ENCODE measurements at regions not wholly inside any gene's neighbourhood (a gene's known extent, or its start where the extent isn't known, plus 50 kb on each side); places are given as distances from the start of the nearest gene placed in this dataset.

DNA sequence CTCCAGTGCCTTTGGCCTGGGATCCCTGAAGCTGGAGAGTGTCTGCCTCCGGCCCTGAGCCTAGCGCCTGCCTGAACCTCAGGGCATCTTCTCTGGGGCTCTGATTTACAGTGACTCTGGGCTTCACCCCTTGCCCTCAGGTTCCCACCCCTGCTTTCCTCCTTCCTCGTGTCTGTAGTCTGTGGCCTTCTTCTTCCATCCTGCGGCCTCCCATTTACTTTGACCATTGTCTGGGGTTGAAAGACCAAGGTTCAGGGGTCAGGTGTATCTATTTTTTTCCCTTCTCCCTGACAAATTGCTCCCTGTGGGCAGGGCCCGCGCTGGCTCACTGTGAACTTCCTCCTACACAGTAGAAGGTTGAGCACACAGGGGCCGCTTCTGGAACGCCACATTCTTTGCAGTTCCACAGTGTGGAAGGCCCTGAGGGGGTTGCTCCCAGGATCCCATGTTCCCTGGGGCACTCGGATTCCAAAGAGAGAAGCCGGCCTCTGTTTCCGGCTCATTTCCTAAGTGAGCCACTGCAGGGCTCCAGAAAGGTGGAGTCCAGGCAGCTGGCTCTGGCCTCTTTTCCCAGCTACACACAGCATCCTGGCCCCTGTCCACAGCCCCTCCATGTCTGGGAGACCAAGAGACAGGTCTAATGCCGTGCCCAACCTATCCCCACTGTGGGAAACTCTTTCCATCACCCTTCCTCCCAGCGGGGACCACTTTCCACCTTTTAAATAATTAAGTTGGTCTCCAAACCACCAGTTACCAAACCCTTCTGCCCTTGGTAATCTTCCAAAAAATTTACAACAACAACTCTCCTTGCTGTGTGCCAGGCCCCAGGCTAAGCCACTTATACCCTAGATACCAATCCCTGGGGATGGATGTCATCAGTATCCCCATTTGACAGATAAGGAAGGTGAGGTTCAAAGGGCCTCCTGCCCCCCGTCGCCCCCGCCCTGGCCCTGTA is 140.3 kb upstream of the IER5L start:
- TF ChIP-seq HNF4A (conservative IDR thresholded peaks at IDR 0.05) (peak in 1 of 2 donors; percentile 45), NR2F2 (IDR thresholded peaks at IDR 0.05) (peak; percentile 20), JUND (IDR thresholded peaks at IDR 0.05) (no peak)
- TF ChIP-seq, protein P1, sequence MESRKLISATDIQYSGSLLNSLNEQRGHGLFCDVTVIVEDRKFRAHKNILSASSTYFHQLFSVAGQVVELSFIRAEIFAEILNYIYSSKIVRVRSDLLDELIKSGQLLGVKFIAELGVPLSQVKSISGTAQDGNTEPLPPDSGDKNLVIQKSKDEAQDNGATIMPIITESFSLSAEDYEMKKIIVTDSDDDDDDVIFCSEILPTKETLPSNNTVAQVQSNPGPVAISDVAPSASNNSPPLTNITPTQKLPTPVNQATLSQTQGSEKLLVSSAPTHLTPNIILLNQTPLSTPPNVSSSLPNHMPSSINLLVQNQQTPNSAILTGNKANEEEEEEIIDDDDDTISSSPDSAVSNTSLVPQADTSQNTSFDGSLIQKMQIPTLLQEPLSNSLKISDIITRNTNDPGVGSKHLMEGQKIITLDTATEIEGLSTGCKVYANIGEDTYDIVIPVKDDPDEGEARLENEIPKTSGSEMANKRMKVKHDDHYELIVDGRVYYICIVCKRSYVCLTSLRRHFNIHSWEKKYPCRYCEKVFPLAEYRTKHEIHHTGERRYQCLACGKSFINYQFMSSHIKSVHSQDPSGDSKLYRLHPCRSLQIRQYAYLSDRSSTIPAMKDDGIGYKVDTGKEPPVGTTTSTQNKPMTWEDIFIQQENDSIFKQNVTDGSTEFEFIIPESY (IDR thresholded peaks at IDR 0.05): no peak
- no peak for DNase-seq (ENCODE audit: low spot score)
- H3K36me3 ChIP-seq (ENCODE audit: control insufficient read depth in 4 of 4, insufficient read depth in 3 of 4, low read depth in 1 of 4, low read length in 3 of 4): no peaks in the 10 kb centered on the region
- no peaks in the 10 kb centered on the region for H3K9me3 ChIP-seq (ENCODE audit: control insufficient read depth in 4 of 4, low read length in 3 of 4)
- 83% methylated on average over 16 of the region's 16 CpGs for WGBS
- no peak overlapping the region for H3K9ac ChIP-seq (ENCODE audit: low read depth in 1 of 2, low read length in 2 of 2)
- H3K27ac ChIP-seq (ENCODE audit: low read depth in 1 of 2, low read length in 2 of 2): no peak overlapping the region
- no peaks in the 10 kb centered on the region for H3K27me3 ChIP-seq (ENCODE audit: control insufficient read depth in 4 of 4, insufficient read depth in 4 of 4, low read length in 3 of 4)
- H3K4me1 ChIP-seq (ENCODE audit: control insufficient read depth in 4 of 4, insufficient read depth in 4 of 4, low read length in 3 of 4): peaks cover 0 to 33% (median 26%) of the 10 kb centered on the region in 4 donors
- no peak overlapping the region for H3K4me3 ChIP-seq (ENCODE audit: low read depth in 1 of 3, low read length in 3 of 3)

DNA sequence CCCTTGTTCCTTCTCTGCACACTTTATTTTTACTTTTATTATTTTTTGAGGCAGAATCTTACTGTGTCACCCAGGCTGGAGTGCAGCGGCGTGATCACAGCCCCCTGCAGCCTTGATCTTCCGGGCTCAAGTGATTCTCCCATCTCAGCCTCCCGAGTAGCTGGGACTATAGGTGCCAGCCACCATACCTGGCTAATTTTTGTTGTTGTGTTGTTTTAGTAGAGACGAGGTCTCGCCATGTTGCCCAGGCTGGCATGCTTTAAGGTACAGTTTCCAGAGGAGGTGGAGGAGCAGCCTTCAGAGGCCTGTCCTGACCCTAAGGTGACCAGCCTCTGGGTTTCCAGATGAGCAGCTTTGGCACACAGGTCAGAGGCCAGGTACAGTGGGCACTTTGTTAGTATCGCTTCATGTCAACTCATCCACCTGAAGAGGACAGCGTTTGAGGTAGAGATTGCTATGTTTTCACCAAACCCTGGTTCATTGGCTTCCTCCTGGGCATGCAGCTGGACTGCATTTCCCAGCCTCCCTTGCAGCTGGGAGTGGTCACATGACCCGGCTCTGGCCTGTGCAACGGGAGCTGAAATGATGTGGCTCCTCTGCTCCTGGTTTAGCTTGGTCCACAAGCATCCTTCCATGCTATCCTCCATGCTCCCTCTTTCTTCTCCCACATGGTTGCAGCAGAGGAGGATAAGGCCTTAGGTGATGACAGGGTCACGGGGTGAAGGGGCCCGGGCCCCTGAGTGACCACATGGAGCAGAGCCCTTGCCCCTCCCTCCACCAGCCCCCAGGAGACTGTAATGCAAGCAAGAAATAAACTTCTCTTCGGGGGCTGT is 139.3 kb upstream of the IER5L start:
- WGBS: 86% methylated on average over 13 of the region's 13 CpGs
- DNase-seq (ENCODE audit: low spot score): no peak
- TF ChIP-seq SP1 (IDR thresholded peaks at IDR 0.05) (no peak), JUND (IDR thresholded peaks at IDR 0.05) (no peak), FOXA2 (IDR thresholded peaks at IDR 0.05) (no peak)
- TF ChIP-seq, protein P2, sequence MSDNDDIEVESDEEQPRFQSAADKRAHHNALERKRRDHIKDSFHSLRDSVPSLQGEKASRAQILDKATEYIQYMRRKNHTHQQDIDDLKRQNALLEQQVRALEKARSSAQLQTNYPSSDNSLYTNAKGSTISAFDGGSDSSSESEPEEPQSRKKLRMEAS (IDR thresholded peaks at IDR 0.05): no peak
- Histone ChIP-seq H3K4me3 (ENCODE audit: low read depth in 1 of 3, low read length in 3 of 3) (no peak overlapping the region), H3K27me3 (ENCODE audit: control insufficient read depth in 4 of 4, insufficient read depth in 4 of 4, low read length in 3 of 4) (no peaks in the 10 kb centered on the region), H3K27ac (ENCODE audit: low read depth in 1 of 2, low read length in 2 of 2) (no peak overlapping the region), H3K4me1 (ENCODE audit: control insufficient read depth in 4 of 4, insufficient read depth in 4 of 4, low read length in 3 of 4) (peaks cover 0 to 25% (median 23%) of the 10 kb centered on the region in 4 donors), H3K36me3 (ENCODE audit: control insufficient read depth in 4 of 4, insufficient read depth in 3 of 4, low read depth in 1 of 4, low read length in 3 of 4) (no peaks in the 10 kb centered on the region), H3K9ac (ENCODE audit: low read depth in 1 of 2, low read length in 2 of 2) (no peak overlapping the region), H3K9me3 (ENCODE audit: control insufficient read depth in 4 of 4, low read length in 3 of 4) (no peaks in the 10 kb centered on the region)

DNA sequence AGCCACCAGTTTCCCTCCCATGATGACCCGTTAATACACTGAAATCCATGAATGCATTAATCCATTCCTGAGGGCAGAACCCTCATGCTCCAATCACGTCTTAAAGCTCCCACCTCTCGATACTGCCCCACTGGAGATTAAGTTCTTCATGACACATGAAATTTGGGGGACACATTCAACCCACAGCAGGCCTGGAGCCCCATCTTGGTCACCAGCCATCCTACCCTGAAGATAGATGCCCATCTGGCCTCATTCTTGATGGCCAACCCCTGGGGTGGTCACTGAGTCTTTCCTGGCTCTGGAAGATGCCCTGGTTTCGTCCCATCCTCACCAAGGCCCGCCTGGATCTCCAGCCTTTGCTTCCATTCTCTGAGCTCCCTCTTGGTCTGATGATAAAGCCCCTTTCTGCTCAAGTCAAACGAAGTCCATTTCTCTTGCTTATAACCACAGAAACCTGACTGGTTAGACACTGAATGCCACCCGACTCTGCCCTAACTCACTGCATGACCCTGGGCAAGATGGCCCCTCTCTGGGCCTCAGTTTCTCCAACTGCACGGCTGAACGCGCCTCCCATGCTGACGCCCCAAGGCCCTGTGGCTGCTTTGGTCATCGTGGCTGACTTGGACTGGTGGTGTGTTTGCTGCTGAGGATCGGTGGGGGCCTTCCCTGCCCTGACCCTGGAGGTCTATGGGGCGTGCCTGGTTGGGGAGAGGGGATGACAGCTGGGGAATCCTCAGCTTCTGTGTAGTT is 138.4 kb upstream of the IER5L start:
- H3K9me3 ChIP-seq (ENCODE audit: control insufficient read depth in 4 of 4, low read length in 3 of 4): no peaks in the 10 kb centered on the region
- DNase-seq (ENCODE audit: low spot score): no peak
- H3K36me3 ChIP-seq (ENCODE audit: control insufficient read depth in 4 of 4, insufficient read depth in 3 of 4, low read depth in 1 of 4, low read length in 3 of 4): no peaks in the 10 kb centered on the region
- H3K9ac ChIP-seq (ENCODE audit: low read depth in 1 of 2, low read length in 2 of 2): no peak overlapping the region
- peaks cover 0 to 20% (median 19%) of the 10 kb centered on the region in 4 donors for H3K4me1 ChIP-seq (ENCODE audit: control insufficient read depth in 4 of 4, insufficient read depth in 4 of 4, low read length in 3 of 4)
- peak overlapping the region; percentile 96 to 97 for H3K27ac ChIP-seq (ENCODE audit: low read depth in 1 of 2, low read length in 2 of 2)
- WGBS: 93% methylated on average over 14 of the region's 14 CpGs
- no peaks in the 10 kb centered on the region for H3K27me3 ChIP-seq (ENCODE audit: control insufficient read depth in 4 of 4, insufficient read depth in 4 of 4, low read length in 3 of 4)
- no peak overlapping the region for H3K4me3 ChIP-seq (ENCODE audit: low read depth in 1 of 3, low read length in 3 of 3)
- no peak for TF ChIP-seq GABPA (IDR thresholded peaks at IDR 0.05 in 1 of 2, conservative IDR thresholded peaks at IDR 0.05 in 1 of 2)
